ENCODE measurements at regions not wholly inside any gene's neighbourhood (a gene's known extent, or its start where the extent isn't known, plus 50 kb on each side); places are given as distances from the start of the nearest gene placed in this dataset.

- no peaks in the 10 kb centered on the region for H4K20me1 ChIP-seq (replicated peaks in 1 of 2; ENCODE audit: control insufficient read depth in 1 of 2, insufficient read depth in 2 of 2, low read length in 2 of 2)
- no peak overlapping the region for H3K14ac ChIP-seq (ENCODE audit: insufficient read length)
- H3K4me3 ChIP-seq (ENCODE audit: extremely low read depth in 1 of 4, insufficient read depth in 2 of 4, low read depth in 3 of 4, low read length in 4 of 4): peak overlapping the region in 1 of 4 experiments; percentile 21; a peak in 1 of 8 replicates
- no peak overlapping the region for H4K5ac ChIP-seq (ENCODE audit: insufficient read length, low read depth, low read length)
- no peak overlapping the region; the same call in 1 of the 2 replicates for H2BK15ac ChIP-seq (ENCODE audit: low read length)
- no peaks in the 10 kb centered on the region for H3K79me2 ChIP-seq (ENCODE audit: control insufficient read depth in 1 of 2, insufficient read depth in 2 of 2, low read length in 2 of 2)
- no peak overlapping the region; the same call in 1 of the 2 replicates for H3K18ac ChIP-seq (ENCODE audit: extremely low read depth, low read length)
- H3K9ac ChIP-seq (replicated peaks in 1 of 4; ENCODE audit: extremely low read depth in 1 of 4, low read depth in 3 of 4, low read length in 3 of 4): no peak overlapping the region
- FAIRE-seq (no peak), DNase-seq (ENCODE audit: low read depth in 1 of 2, low spot score in 2 of 2) (no peak)
- no peak overlapping the region for H2BK5ac ChIP-seq (ENCODE audit: low read depth, low read length)
- H4K8ac ChIP-seq (ENCODE audit: extremely low read depth, insufficient read depth, low read length): no peak overlapping the region
- H3K79me1 ChIP-seq (ENCODE audit: low read depth, low read length): no peaks in the 10 kb centered on the region
- no peaks in the 10 kb centered on the region for H3K36me3 ChIP-seq (ENCODE audit: control insufficient read depth in 2 of 4, insufficient read depth in 4 of 4, low read length in 3 of 4)
- no peaks in the 10 kb centered on the region for H3K27me3 ChIP-seq (replicated peaks in 1 of 4; ENCODE audit: control insufficient read depth in 3 of 4, extremely low read depth in 1 of 4, insufficient read depth in 3 of 4, low read length in 3 of 4)
- H3K4me1 ChIP-seq (replicated peaks in 1 of 4; ENCODE audit: control insufficient read depth in 3 of 4, insufficient read depth in 4 of 4, low read length in 3 of 4): peaks cover 6 to 30% (median 24%) of the 10 kb centered on the region in 4 experiments; a peak in 6 of 7 replicates
- no peak overlapping the region for H3K4ac ChIP-seq (replicated peaks; ENCODE audit: insufficient read length, low read depth, low read length)
- H3K27ac ChIP-seq (ENCODE audit: low read depth, low read length): no peak overlapping the region
- H2BK12ac ChIP-seq (ENCODE audit: low read depth, low read length): peak overlapping the region; percentile 45; the same call in 1 of the 2 replicates
- H3K23ac ChIP-seq (ENCODE audit: insufficient read length): no peak overlapping the region
- H2AK5ac ChIP-seq (ENCODE audit: low read depth, low read length): no peak overlapping the region
- CTCF ChIA-PET (ENCODE audit: partially characterized antibody): interaction anchor here (0.7 to 2.1 kb wide), 5 partner anchors 11 to 210 kb away, joined by 3 to 4 read pairs (median 3); partner anchors contain the start of gene PLPP3
- 91% methylated on average over 14 of the region's 14 CpGs; no CpG with 5 or more reads in 1 of the 2 experiments for WGBS, 2 experiments (ENCODE audit: extremely low coverage in 1 of 2, insufficient coverage in 1 of 2, insufficient read length in 1 of 2, insufficient replicate concordance in 2 of 2, low coverage in 1 of 2, low lambda C conversion rate in 2 of 2, missing lambda C conversion rate in 1 of 2)
- POLR2A ChIA-PET (ENCODE audit: partially characterized antibody): interaction anchor here (0.9 kb wide), 1 partner anchor 204 kb away, joined by 3 read pairs; no protein-coding TSS in a partner anchor
- no peaks in the 10 kb centered on the region for H3K23me2 ChIP-seq (ENCODE audit: low read depth, low read length)
- H3K9me3 ChIP-seq (ENCODE audit: insufficient read depth in 2 of 2, low read depth in 1 of 2, low read length in 1 of 2): no peaks in the 10 kb centered on the region
- 0 out of 4 replicates have a peak overlapping the region, but pooled peaks of 1 of the 2 experiments have one; percentile 5 for H3K4me2 ChIP-seq (ENCODE audit: insufficient read depth in 1 of 2, low read depth in 2 of 2, low read length in 2 of 2)
- no peak overlapping the region; the same call in 1 of the 2 replicates for H2BK20ac ChIP-seq (ENCODE audit: low read length)
- H2BK120ac ChIP-seq (replicated peaks; ENCODE audit: low read depth, low read length): no peak overlapping the region
- H4K91ac ChIP-seq (replicated peaks; ENCODE audit: insufficient read length, low read length): peak overlapping the region; percentile 29
- no peak overlapping the region for H2AFZ ChIP-seq (ENCODE audit: low read length)
- H3K56ac ChIP-seq (replicated peaks; ENCODE audit: insufficient read length, low read depth, low read length): no peak overlapping the region
- no peak for TF ChIP-seq NRF1 (IDR thresholded peaks at IDR 0.05; ENCODE audit: low read depth, low read length)
- no peak for TF ChIP-seq SIX5 (IDR thresholded peaks at IDR 0.05; ENCODE audit: low read depth, low read length)
- TF ChIP-seq CBX8 (IDR thresholded peaks at IDR 0.05; ENCODE audit: borderline replicate concordance, low read depth, low read length): no peak
- TF ChIP-seq RXRA (IDR thresholded peaks at IDR 0.05; ENCODE audit: insufficient read depth, low read depth, low read length): no peak
- no peak for TF ChIP-seq POLR2AphosphoS5 (IDR thresholded peaks at IDR 0.05; ENCODE audit: low read depth, low read length)
- no peak for TF ChIP-seq FOSL1 (IDR thresholded peaks at IDR 0.05; ENCODE audit: insufficient read depth, low read depth, low read length)
- TF ChIP-seq TAF1 (IDR thresholded peaks at IDR 0.05; ENCODE audit: low read depth, low read length): no peak
- TF ChIP-seq KDM4A (IDR thresholded peaks at IDR 0.05; ENCODE audit: low read depth, low read length, severe bottlenecking): no peak
- TF ChIP-seq TBP (IDR thresholded peaks at IDR 0.05; ENCODE audit: low read depth, low read length): no peak
- TF ChIP-seq BCL11A (IDR thresholded peaks at IDR 0.05; ENCODE audit: low read depth in 2 of 2, low read length in 2 of 2): no peak
Observed at GRCh38 chr1:56374026-56374974, 205.1 kb downstream of the PLPP3 start.
